HFFc6 (cell line): ENCODE measurements at regions not wholly inside any gene's neighbourhood (a gene's known extent, or its start where the extent isn't known, plus 50 kb on each side); places are given as distances from the start of the nearest gene placed in this dataset.

Experiments
- DNase-seq: peaks from one replicate; pipeline ENCODE4 v3.0.0-alpha.2; 2018
- H3K27ac Mint-ChIP-seq: 2 replicates; pipeline ENCODE4 v1.8.0; 2020; ENCODE audit warnings: mild to moderate bottlenecking, mixed read lengths
- H3K27me3 Mint-ChIP-seq: 2 replicates; pipeline ENCODE4 v1.8.0; 2021; ENCODE audit warnings: mild to moderate bottlenecking, moderate library complexity, mixed read lengths; ENCODE audit not compliant: insufficient read depth
- H3K36me3 Mint-ChIP-seq: 2 replicates; pipeline ENCODE4 v1.8.0; 2021; ENCODE audit warnings: low read depth, mixed read lengths
- H3K4me1 Mint-ChIP-seq: 2 replicates; pipeline ENCODE4 v1.8.0; 2020; ENCODE audit warnings: low read depth, mixed read lengths
- H3K4me3 Mint-ChIP-seq: 2 replicates; pipeline ENCODE4 v1.8.0; 2020; ENCODE audit warnings: mild to moderate bottlenecking, moderate library complexity, mixed read lengths
- H3K9me3 Mint-ChIP-seq: 2 replicates; pipeline ENCODE4 v1.8.0; 2020; ENCODE audit warnings: mild to moderate bottlenecking, mixed read lengths
- TF ChIP-seq, protein P1 (sequence below): fragments of 200-600 bp; sonication (generic); IDR thresholded peaks from 2 replicates; pipeline ENCODE4 v1.5.0; 2021; ENCODE audit warnings: antibody characterized with exemption, mild to moderate bottlenecking

DNA sequence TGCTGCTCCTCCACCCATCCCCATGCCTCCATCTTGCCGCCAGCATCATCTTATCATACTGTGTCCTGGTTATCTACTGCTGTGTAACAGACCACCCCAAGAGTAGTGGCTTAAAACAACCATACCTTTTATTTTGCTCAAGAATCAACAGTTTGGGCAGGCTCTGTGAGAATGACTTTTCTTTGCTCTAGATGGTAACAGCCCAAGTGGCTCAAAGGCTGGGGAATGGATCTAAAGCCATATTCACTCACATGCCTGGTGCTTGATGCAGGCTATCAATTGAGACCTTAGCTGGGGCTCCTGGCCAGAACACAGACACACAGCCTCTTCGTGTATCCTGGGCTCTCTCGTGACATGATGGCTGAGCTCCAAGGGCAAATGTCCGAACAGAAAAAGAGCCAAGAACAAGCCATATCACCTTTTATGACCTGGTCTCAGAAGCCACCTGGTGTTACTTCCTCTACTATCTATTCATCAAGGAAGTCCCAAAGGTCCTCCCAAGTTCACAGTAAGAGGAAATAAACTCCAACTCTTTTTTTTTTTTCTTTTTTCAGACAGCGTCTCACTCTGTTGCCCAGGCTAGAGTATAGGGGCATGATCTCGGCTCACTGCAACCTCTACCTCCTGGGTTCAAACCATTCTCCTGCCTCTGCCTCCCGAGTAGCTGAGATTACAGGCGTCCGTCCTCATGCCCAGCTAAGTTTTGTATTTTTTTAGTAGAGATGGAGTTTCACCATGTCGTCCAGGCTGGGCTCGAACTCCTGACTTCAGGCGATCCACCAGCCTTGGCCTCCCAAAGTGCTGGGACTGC lies 159.3 kb upstream of the JARID2 start:
- TF ChIP-seq, protein P1, sequence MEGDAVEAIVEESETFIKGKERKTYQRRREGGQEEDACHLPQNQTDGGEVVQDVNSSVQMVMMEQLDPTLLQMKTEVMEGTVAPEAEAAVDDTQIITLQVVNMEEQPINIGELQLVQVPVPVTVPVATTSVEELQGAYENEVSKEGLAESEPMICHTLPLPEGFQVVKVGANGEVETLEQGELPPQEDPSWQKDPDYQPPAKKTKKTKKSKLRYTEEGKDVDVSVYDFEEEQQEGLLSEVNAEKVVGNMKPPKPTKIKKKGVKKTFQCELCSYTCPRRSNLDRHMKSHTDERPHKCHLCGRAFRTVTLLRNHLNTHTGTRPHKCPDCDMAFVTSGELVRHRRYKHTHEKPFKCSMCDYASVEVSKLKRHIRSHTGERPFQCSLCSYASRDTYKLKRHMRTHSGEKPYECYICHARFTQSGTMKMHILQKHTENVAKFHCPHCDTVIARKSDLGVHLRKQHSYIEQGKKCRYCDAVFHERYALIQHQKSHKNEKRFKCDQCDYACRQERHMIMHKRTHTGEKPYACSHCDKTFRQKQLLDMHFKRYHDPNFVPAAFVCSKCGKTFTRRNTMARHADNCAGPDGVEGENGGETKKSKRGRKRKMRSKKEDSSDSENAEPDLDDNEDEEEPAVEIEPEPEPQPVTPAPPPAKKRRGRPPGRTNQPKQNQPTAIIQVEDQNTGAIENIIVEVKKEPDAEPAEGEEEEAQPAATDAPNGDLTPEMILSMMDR: no peak
- Mint-ChIP-seq H3K36me3 (no peaks in the 10 kb centered on the region), H3K27ac (no peak overlapping the region), H3K4me3 (no peak overlapping the region), H3K27me3 (peaks cover 4% of the 10 kb centered on the region), H3K9me3 (no peaks in the 10 kb centered on the region), H3K4me1 (0 out of 2 replicates have a peak, but pooled peaks cover 10% of the 10 kb centered on the region)
- DNase-seq: no peak

DNA sequence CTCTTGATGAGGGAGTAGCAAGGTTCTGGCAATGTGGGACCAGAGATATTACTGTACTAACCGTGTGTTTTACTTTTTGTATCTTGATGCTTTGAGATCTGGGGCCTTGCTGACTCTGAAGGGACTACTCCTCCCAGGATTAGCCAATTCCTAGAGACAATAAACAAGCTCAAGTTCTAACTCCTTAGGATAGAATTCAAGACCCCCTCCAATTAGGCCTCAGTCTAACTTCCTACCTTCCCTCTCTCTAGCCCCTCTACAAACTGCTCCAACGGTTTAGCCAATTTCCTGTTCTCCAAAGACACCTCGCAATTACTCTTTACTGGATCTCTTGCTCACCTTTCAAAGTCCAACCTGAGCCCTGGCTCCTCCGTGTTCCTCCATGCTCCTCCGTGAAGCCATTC lies 158.7 kb upstream of the JARID2 start:
- no peak overlapping the region for H3K4me3 Mint-ChIP-seq
- no peak for DNase-seq
- no peak overlapping the region for H3K27ac Mint-ChIP-seq
- TF ChIP-seq, protein P1: no peak
- no peaks in the 10 kb centered on the region for H3K9me3 Mint-ChIP-seq
- no peaks in the 10 kb centered on the region for H3K36me3 Mint-ChIP-seq
- 0 out of 2 replicates have a peak, but pooled peaks cover 10% of the 10 kb centered on the region for H3K4me1 Mint-ChIP-seq
- H3K27me3 Mint-ChIP-seq: peaks cover 4% of the 10 kb centered on the region

DNA sequence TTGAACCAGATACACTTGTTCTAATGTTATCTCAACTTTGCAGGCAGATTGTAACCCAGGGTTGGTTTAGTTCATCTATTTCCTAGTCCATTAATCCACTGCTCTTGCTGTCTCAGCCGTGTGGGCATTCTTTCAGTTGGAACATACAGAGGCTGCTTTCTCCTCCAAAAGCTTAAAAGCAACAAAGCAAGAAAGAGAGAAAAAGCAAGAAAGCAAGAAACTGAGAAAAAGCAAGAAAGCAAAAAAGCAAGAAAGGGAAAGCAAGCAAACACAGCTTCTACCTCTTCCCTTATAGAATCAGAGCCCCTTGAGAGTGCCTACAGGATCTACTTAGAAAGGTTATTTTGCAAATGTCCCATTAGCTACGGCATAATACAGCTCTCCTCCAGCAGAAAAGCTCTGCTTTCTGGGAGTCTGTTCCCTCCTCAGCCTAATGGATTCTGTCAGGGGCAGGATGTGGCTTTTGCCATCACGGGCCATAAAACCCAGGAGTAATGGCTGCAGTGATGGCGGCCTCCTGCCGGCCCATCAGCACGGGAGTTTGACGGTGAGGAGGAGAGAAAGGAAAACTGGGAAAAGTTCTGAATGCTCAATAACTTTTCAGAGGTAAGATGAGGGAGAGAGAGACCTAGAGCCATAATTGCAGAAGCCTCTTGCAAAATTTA lies 156.8 kb upstream of the JARID2 start:
- Mint-ChIP-seq H3K27ac (no peak overlapping the region; the same call in 1 of the 2 replicates), H3K9me3 (peaks cover 2% of the 10 kb centered on the region; the same call in 1 of the 2 replicates), H3K27me3 (peaks cover 6% of the 10 kb centered on the region), H3K4me3 (no peak overlapping the region; the same call in 1 of the 2 replicates), H3K4me1 (0 out of 2 replicates have a peak, but pooled peaks cover 10% of the 10 kb centered on the region), H3K36me3 (no peaks in the 10 kb centered on the region)
- DNase-seq: no peak
- TF ChIP-seq, protein P1: no peak

DNA sequence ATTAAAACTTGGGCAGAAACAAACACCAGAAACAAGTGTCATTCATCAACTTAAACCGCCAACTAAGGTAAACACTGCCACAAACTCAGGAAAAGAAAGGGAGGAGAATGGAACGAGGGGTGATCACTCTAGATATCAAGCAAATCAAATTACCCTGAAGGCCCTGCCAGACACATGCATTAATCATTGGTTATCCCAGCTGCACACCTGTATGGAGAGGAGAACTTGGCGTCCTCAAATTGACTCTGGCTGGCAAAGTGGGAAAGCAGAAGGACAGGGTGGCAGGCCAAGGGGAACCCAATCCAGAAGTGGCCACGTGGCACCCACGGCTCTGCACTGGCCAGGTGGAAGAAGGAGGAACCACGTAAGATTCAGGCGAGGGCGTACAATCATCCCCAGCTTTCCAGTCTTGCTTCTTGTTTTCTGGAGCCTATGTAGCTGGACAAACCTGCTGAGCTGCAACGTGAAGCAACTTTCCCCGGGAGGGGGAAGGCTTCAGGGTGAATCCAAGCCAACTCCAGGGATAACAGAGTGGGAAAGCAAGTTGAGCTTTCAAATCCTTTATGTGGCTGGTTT lies 156.2 kb upstream of the JARID2 start:
- H3K9me3 Mint-ChIP-seq: peaks cover 4% of the 10 kb centered on the region; the same call in 1 of the 2 replicates
- TF ChIP-seq, protein P1: no peak
- no peak for DNase-seq
- no peaks in the 10 kb centered on the region for H3K36me3 Mint-ChIP-seq
- no peak overlapping the region; the same call in 1 of the 2 replicates for H3K27ac Mint-ChIP-seq
- 0 out of 2 replicates have a peak, but pooled peaks cover 10% of the 10 kb centered on the region for H3K4me1 Mint-ChIP-seq
- H3K4me3 Mint-ChIP-seq: no peak overlapping the region; the same call in 1 of the 2 replicates
- H3K27me3 Mint-ChIP-seq: peaks cover 6% of the 10 kb centered on the region

DNA sequence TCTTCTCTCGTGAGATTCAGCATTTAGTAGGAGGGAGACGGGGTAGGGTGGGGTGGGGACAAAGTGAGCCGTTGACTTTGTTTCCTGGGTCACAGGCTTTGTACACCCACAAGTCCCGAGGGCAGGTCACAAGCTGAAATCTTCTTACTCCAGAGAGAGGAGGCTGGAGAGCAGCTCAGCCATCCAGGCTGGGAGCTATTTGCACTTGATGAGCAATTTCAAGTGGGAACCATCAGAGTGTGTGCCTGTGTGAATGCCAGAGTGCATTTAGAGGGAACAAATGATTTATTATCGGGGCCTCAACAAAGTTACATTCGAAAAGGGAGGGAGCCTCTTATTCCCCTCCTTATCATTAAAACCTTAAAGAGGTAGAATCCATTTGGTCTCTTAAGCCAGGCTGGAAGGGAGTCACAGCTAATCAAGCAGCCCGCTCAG lies 155.7 kb upstream of the JARID2 start:
- H3K9me3 Mint-ChIP-seq: peaks cover 4% of the 10 kb centered on the region; the same call in 1 of the 2 replicates
- H3K36me3 Mint-ChIP-seq: no peaks in the 10 kb centered on the region
- DNase-seq: no peak
- H3K27me3 Mint-ChIP-seq: peaks cover 6% of the 10 kb centered on the region
- H3K27ac Mint-ChIP-seq: no peak overlapping the region
- H3K4me3 Mint-ChIP-seq: no peak overlapping the region
- TF ChIP-seq, protein P1: no peak
- H3K4me1 Mint-ChIP-seq: 0 out of 2 replicates have a peak, but pooled peaks cover 10% of the 10 kb centered on the region
